Mesendoderm (in vitro differentiated cells): ENCODE measurements at regions not wholly inside any gene's neighbourhood (a gene's known extent, or its start where the extent isn't known, plus 50 kb on each side); places are given as distances from the start of the nearest gene placed in this dataset.

Experiments used
- DNase-seq: peaks from one replicate; pipeline ENCODE4 v3.0.0; 2013
- H2AK5ac ChIP-seq: 2 replicates; pipeline ENCODE4 v1.6.1; 2013; ENCODE audit warnings: low read length, inconsistent platforms
- H2BK120ac ChIP-seq: 2 replicates; pipeline ENCODE4 v1.6.1; 2013; ENCODE audit warnings: low read depth, mild to moderate bottlenecking, low read length, moderate library complexity, mixed read lengths
- H2BK15ac ChIP-seq: replicated peaks from 2 replicates; pipeline ENCODE4 v1.6.1; 2013; ENCODE audit warnings: low read depth, mild to moderate bottlenecking, moderate library complexity
- H2BK5ac ChIP-seq: 2 replicates; pipeline ENCODE4 v1.6.1; 2013; ENCODE audit warnings: low read length, inconsistent platforms
- H3K18ac ChIP-seq: 2 replicates; pipeline ENCODE4 v1.6.1; 2013; ENCODE audit warnings: mild to moderate bottlenecking, low read length, mixed read lengths
- H3K23ac ChIP-seq: one replicate; pipeline ENCODE4 v1.6.1; 2013; ENCODE audit warnings: low read length
- H3K27ac ChIP-seq: 2 replicates; pipeline ENCODE4 v1.5.1; 2013; ENCODE audit warnings: low read depth, mild to moderate bottlenecking, inconsistent platforms, low read length, moderate library complexity
- H3K27me3 ChIP-seq: 2 replicates; pipeline ENCODE4 v1.6.1; 2013; ENCODE audit warnings: low read length, control low read depth, mild to moderate bottlenecking, inconsistent platforms; ENCODE audit not compliant: insufficient read depth, poor library complexity
- H3K36me3 ChIP-seq: 2 replicates; pipeline ENCODE4 v1.6.1; 2013; ENCODE audit warnings: low read length, inconsistent platforms; ENCODE audit not compliant: control insufficient read depth, insufficient read depth
- H3K4ac ChIP-seq: one replicate; pipeline ENCODE4 v1.6.1; 2013; ENCODE audit warnings: low read depth, mild to moderate bottlenecking, low read length, moderate library complexity
- H3K4me1 ChIP-seq: 2 replicates; pipeline ENCODE4 v1.6.1; 2013; ENCODE audit warnings: low read depth, low read length, inconsistent platforms; ENCODE audit not compliant: control insufficient read depth
- H3K4me2 ChIP-seq: 2 replicates; pipeline ENCODE4 v1.6.1; 2013; ENCODE audit warnings: low read length
- H3K4me3 ChIP-seq: 2 replicates; pipeline ENCODE4 v1.5.1; 2013; ENCODE audit warnings: mild to moderate bottlenecking, low read length
- H3K56ac ChIP-seq: one replicate; pipeline ENCODE4 v1.6.1; 2013; ENCODE audit warnings: low read length
- H3K79me1 ChIP-seq: 2 replicates; pipeline ENCODE4 v1.6.1; 2013; ENCODE audit warnings: low read length, inconsistent platforms
- H3K79me2 ChIP-seq: 2 replicates; pipeline ENCODE4 v1.6.1; 2013; ENCODE audit warnings: mild to moderate bottlenecking, low read length; ENCODE audit not compliant: control insufficient read depth, insufficient read depth
- H3K9ac ChIP-seq: 2 replicates; pipeline ENCODE4 v1.6.1; 2013; ENCODE audit warnings: low read length, inconsistent platforms
- H4K5ac ChIP-seq: one replicate; pipeline ENCODE4 v1.6.1; 2013; ENCODE audit warnings: low read length
- H4K8ac ChIP-seq: one replicate; pipeline ENCODE4 v1.6.1; 2013; ENCODE audit warnings: low read depth, mild to moderate bottlenecking, control low read depth, low read length, moderate library complexity
- WGBS: extraction: QIAGEN DNeasy Blood & Tissue Kit; methylation state at CpG from one replicate; pipeline ENCODE4 v1.1.7; 2013; ENCODE audit warnings: low lambda C conversion rate, missing lambda C conversion rate; ENCODE audit not compliant: insufficient coverage; ENCODE audit errors: extremely low coverage; 5-methylcytosine and 5-hydroxymethylcytosine counted together

DNA sequence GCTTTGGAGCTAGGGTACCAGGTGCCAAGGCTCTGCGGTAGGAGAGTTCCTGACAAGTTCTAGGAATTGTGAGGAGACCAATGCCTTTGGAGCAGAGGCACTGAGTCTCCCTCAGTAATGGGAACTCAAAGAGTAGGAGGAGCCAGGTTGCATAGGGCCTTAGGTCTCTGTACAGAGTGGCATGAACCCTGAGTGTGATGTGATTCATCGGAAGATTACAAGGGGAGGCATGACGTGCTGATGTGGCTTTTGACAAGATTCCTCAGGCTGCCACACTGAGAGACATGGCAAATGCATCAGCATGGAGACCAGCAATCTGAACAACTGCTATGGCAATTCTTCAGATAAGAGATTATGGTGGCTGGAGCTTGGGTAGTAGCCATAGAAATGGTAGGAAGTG lies 94.6 kb upstream of the SLC44A3 start:
- Histone ChIP-seq H3K18ac (no peak overlapping the region), H3K27me3 (no peaks in the 10 kb centered on the region), H3K4ac (no peak overlapping the region), H2BK120ac (no peak overlapping the region), H3K23ac (no peak overlapping the region), H3K56ac (no peak overlapping the region), H3K4me3 (no peak overlapping the region), H2BK5ac (no peak overlapping the region), H3K9ac (no peak overlapping the region), H4K8ac (no peak overlapping the region), H4K5ac (no peak overlapping the region), H3K36me3 (no peaks in the 10 kb centered on the region), H2BK15ac (no peak overlapping the region), H3K79me1 (no peaks in the 10 kb centered on the region), H3K4me1 (no peaks in the 10 kb centered on the region), H3K79me2 (no peaks in the 10 kb centered on the region), H3K27ac (no peak overlapping the region), H2AK5ac (no peak overlapping the region), H3K4me2 (no peak overlapping the region)
- WGBS = no CpG with 5 or more reads among the region's 3 CpGs
- no peak for DNase-seq

- no peak overlapping the region for H3K18ac ChIP-seq
- H3K36me3 ChIP-seq = no peaks in the 10 kb centered on the region
- H3K4me3 ChIP-seq = no peak overlapping the region
- WGBS = no CpG with 5 or more reads among the region's 6 CpGs
- no peaks in the 10 kb centered on the region for H3K79me1 ChIP-seq
- H3K27ac ChIP-seq = no peak overlapping the region
- no peak overlapping the region for H2AK5ac ChIP-seq
- H3K79me2 ChIP-seq = no peaks in the 10 kb centered on the region
- no peak overlapping the region for H3K9ac ChIP-seq
- H3K23ac ChIP-seq = no peak overlapping the region
- H3K4me2 ChIP-seq = no peak overlapping the region
- no peaks in the 10 kb centered on the region for H3K4me1 ChIP-seq
- no peak overlapping the region for H2BK120ac ChIP-seq
- H2BK15ac ChIP-seq = no peak overlapping the region
- H2BK5ac ChIP-seq = no peak overlapping the region
- no peaks in the 10 kb centered on the region for H3K27me3 ChIP-seq
- DNase-seq = no peak
- H3K56ac ChIP-seq = no peak overlapping the region
- H4K5ac ChIP-seq = no peak overlapping the region
- H3K4ac ChIP-seq = no peak overlapping the region
- no peak overlapping the region for H4K8ac ChIP-seq
Measured at GRCh38 chr1:94723894-94724293, 96.3 kb upstream of the SLC44A3 start.

GRCh38 chr1:94723463-94723862 lies 96.7 kb upstream of the SLC44A3 start:
- no peaks in the 10 kb centered on the region for H3K79me2 ChIP-seq
- no peak overlapping the region for H2BK120ac ChIP-seq
- no peak overlapping the region for H3K27ac ChIP-seq
- WGBS = no CpG with 5 or more reads among the region's 6 CpGs
- H3K36me3 ChIP-seq = no peaks in the 10 kb centered on the region
- no peak overlapping the region for H3K56ac ChIP-seq
- no peak overlapping the region for H3K18ac ChIP-seq
- H4K8ac ChIP-seq = no peak overlapping the region
- DNase-seq = no peak
- H3K4me3 ChIP-seq = no peak overlapping the region
- no peaks in the 10 kb centered on the region for H3K27me3 ChIP-seq
- H4K5ac ChIP-seq = no peak overlapping the region
- H3K4me1 ChIP-seq = no peaks in the 10 kb centered on the region
- H3K23ac ChIP-seq = no peak overlapping the region
- H3K4ac ChIP-seq = no peak overlapping the region
- H2AK5ac ChIP-seq = no peak overlapping the region
- H3K79me1 ChIP-seq = no peaks in the 10 kb centered on the region
- no peak overlapping the region for H3K9ac ChIP-seq
- no peak overlapping the region for H3K4me2 ChIP-seq
- H2BK15ac ChIP-seq = no peak overlapping the region
- no peak overlapping the region for H2BK5ac ChIP-seq

- no peak for DNase-seq
- no peak overlapping the region for H3K4ac ChIP-seq
- no peak overlapping the region for H3K4me3 ChIP-seq
- H2AK5ac ChIP-seq = no peak overlapping the region
- no peaks in the 10 kb centered on the region for H3K27me3 ChIP-seq
- H3K23ac ChIP-seq = no peak overlapping the region
- no peak overlapping the region for H4K8ac ChIP-seq
- no peaks in the 10 kb centered on the region for H3K79me1 ChIP-seq
- no peak overlapping the region for H3K9ac ChIP-seq
- H3K4me1 ChIP-seq = no peaks in the 10 kb centered on the region
- no peak overlapping the region for H3K18ac ChIP-seq
- no peaks in the 10 kb centered on the region for H3K79me2 ChIP-seq
- WGBS = no CpG with 5 or more reads among the region's 4 CpGs
- no peak overlapping the region for H4K5ac ChIP-seq
- no peak overlapping the region for H2BK5ac ChIP-seq
- H3K4me2 ChIP-seq = no peak overlapping the region
- H3K56ac ChIP-seq = no peak overlapping the region
- H3K27ac ChIP-seq = no peak overlapping the region
- no peak overlapping the region for H2BK120ac ChIP-seq
- no peak overlapping the region for H2BK15ac ChIP-seq
- no peaks in the 10 kb centered on the region for H3K36me3 ChIP-seq
Measured at GRCh38 chr1:94722181-94722580, 98.0 kb upstream of the SLC44A3 start.

- no peak overlapping the region for H3K9ac ChIP-seq
- no peak overlapping the region for H3K23ac ChIP-seq
- H3K4ac ChIP-seq = no peak overlapping the region
- H3K56ac ChIP-seq = no peak overlapping the region
- H4K8ac ChIP-seq = no peak overlapping the region
- H3K4me1 ChIP-seq = no peaks in the 10 kb centered on the region
- H3K27ac ChIP-seq = no peak overlapping the region
- WGBS = no CpG with 5 or more reads among the region's 7 CpGs
- no peaks in the 10 kb centered on the region for H3K27me3 ChIP-seq
- H4K5ac ChIP-seq = no peak overlapping the region
- no peak for DNase-seq
- H3K79me1 ChIP-seq = no peaks in the 10 kb centered on the region
- no peak overlapping the region for H2BK120ac ChIP-seq
- no peak overlapping the region for H2AK5ac ChIP-seq
- no peak overlapping the region for H3K4me3 ChIP-seq
- H2BK15ac ChIP-seq = no peak overlapping the region
- H3K79me2 ChIP-seq = no peaks in the 10 kb centered on the region
- H3K18ac ChIP-seq = no peak overlapping the region
- H3K4me2 ChIP-seq = no peak overlapping the region
- H3K36me3 ChIP-seq = no peaks in the 10 kb centered on the region
- no peak overlapping the region for H2BK5ac ChIP-seq
Measured at GRCh38 chr1:94721240-94721639, 98.9 kb upstream of the SLC44A3 start.

- Histone ChIP-seq H4K5ac (no peak overlapping the region), H3K79me2 (no peaks in the 10 kb centered on the region), H3K4me3 (no peak overlapping the region), H3K18ac (no peak overlapping the region), H2AK5ac (no peak overlapping the region), H4K8ac (no peak overlapping the region), H2BK120ac (no peak overlapping the region), H3K56ac (no peak overlapping the region), H3K36me3 (no peaks in the 10 kb centered on the region), H3K4me1 (no peaks in the 10 kb centered on the region), H3K79me1 (no peaks in the 10 kb centered on the region), H3K27me3 (no peaks in the 10 kb centered on the region), H2BK15ac (no peak overlapping the region), H2BK5ac (no peak overlapping the region), H3K4ac (no peak overlapping the region), H3K9ac (no peak overlapping the region), H3K23ac (no peak overlapping the region), H3K27ac (no peak overlapping the region), H3K4me2 (no peak overlapping the region)
- no peak for DNase-seq
- no CpG with 5 or more reads among the region's 7 CpGs for WGBS
Measured at GRCh38 chr1:94719926-94720793, 100.0 kb upstream of the SLC44A3 start.
